ENCODE measurements at regions not wholly inside any gene's neighbourhood (a gene's known extent, or its start where the extent isn't known, plus 50 kb on each side); places are given as distances from the start of the nearest gene placed in this dataset.

DNA sequence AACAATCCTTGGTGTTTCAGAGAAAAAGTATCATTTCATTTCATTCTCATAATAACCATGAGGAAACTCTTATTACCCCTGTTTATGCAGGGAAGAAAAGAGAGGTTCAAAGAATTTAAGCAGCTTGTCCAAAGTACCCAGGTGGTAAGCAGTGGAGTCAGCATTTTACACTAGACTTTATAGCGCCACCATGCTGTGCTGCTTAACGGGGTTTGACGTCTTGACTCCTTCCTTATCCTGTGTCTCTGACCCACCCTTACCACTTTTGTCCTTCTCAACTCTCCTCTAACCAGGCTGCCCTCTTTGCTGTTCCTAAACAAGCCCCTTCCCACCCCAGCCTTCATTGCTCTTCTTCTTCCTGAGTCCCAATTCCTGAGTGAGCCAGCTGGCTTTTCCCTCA, 117.0 kb upstream of the AHR start:
- CTCF ChIA-PET = interaction anchor here (0.8 kb wide), 1 partner anchor 14 kb away, joined by 4 read pairs; no protein-coding TSS in a partner anchor
- intact Hi-C loops (cut with micrococcal nuclease) = no loop called here
- Mint-ChIP-seq H3K27me3 (ENCODE audit: low read depth) (no peaks in the 10 kb centered on the region), H3K36me3 (ENCODE audit: low read depth) (no peaks in the 10 kb centered on the region), H3K4me1 (ENCODE audit: low read depth) (peaks cover 10% of the 10 kb centered on the region), H3K4me3 (no peak overlapping the region), H3K9me3 (no peaks in the 10 kb centered on the region), H3K27ac (no peak overlapping the region)
- no peak for DNase-seq

DNA sequence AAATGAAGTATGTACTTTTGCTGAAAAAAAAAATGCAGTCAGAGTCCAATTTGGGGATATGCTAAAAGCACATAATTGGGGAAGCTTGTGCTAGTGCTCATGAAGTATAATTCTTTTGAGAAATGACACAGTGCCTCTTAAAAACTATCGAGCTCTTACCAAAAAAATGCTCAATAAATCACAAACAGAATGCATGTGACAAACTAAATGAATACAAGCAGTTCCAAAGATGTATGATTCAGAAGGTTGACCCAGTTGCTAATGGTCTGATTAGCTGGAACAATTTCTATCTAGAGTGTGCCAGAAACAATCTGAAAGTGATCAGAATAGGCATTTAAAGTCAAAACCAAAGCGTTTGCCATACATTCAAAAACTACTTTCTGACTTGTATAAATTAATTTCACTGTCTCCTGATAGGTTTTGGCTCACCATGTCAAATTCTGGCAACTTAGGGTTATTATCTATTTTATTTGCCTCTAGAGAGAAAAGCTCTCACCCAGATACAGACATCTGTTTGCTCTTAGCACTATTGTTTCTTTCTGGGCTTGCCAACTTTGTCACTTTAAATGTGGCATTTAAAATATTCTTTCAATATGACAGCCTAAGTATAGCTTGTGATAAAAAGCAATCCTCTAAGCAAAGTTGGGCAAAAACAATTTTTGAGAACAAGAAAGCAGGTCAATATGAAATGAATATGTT, 114.7 kb upstream of the AHR start:
- H3K4me3 Mint-ChIP-seq = no peak overlapping the region
- no peaks in the 10 kb centered on the region for H3K9me3 Mint-ChIP-seq
- CTCF ChIA-PET = interaction anchor here (0.7 to 1.0 kb wide), 2 partner anchors 121 to 619 kb away, joined by 3 read pairs; no protein-coding TSS in a partner anchor
- no peak for DNase-seq
- no peaks in the 10 kb centered on the region for H3K36me3 Mint-ChIP-seq (ENCODE audit: low read depth)
- intact Hi-C loops (cut with micrococcal nuclease) = loop anchor here (2.0 kb wide), 1 partner anchor 51 kb away; no protein-coding TSS in a partner anchor
- H3K27me3 Mint-ChIP-seq (ENCODE audit: low read depth) = no peaks in the 10 kb centered on the region
- no peak overlapping the region for H3K27ac Mint-ChIP-seq
- H3K4me1 Mint-ChIP-seq (ENCODE audit: low read depth) = peaks cover 14% of the 10 kb centered on the region

DNA sequence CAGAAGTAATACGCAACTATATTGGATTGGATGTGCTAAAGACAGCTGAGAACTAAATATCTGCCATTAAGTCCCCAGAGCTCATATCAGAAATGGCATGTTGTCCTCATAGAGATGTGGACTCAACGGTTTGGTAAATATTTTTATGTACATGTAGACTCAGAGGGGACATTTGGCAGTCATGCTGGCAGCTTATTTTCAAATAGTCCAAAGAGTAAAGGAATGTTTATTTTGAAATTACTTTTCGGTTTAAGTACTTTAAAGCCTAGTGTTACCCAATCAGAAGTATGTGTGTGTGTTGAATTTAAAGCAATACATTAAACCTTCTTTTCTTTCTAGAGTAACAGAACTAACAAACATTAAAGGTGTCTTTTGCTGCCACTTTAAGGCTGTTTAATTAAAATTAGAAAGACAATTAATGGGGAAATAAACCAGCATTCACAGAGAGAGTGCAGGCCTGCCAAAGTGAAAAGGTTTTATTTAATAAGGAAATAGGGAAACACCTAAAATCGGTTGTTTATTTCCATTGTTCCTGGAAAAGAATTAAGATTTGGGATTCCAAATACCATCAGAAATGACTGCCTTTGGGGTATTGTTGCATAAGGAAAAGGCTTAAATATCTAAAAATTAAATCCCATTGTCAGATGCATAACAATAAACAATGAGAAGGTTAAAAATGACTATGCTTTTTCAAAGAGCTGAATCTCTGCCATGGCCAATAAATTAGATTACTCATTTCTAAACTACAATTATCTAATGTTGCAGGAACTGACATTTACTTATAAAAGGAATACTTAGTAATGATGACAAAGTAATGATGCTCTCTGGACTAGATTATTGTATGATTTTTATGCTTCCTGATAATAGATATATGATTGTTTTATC, 113.4 kb upstream of the AHR start:
- no peaks in the 10 kb centered on the region for H3K27me3 Mint-ChIP-seq (ENCODE audit: low read depth)
- no peak overlapping the region for H3K27ac Mint-ChIP-seq
- no peaks in the 10 kb centered on the region for H3K9me3 Mint-ChIP-seq
- CTCF ChIA-PET = no interaction called here
- intact Hi-C loops (cut with micrococcal nuclease) = loop anchor here (1.0 to 2.0 kb wide), 2 partner anchors 26 to 50 kb away; no protein-coding TSS in a partner anchor
- no peak overlapping the region for H3K4me3 Mint-ChIP-seq
- no peak for DNase-seq
- H3K4me1 Mint-ChIP-seq (ENCODE audit: low read depth) = peaks cover 14% of the 10 kb centered on the region
- no peaks in the 10 kb centered on the region for H3K36me3 Mint-ChIP-seq (ENCODE audit: low read depth)

DNA sequence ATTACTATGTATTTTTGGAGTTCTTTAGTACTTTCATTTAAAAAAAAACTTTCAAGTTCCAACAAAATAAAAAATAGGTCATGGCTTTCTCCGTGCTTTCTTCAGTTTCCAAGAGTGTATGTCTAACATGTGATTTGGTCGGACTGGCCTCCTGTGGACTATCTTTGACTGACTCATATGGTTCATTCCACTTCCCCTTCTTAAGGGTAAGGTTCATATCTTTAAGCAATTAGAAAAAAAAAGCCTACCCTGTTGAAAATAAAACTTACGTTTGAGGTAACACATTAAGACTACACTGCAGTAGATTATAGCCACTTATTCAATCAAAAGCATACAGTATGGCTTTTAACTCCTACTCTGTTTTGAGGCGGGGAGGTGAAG, 112.8 kb upstream of the AHR start:
- DNase-seq = no peak
- intact Hi-C loops (cut with micrococcal nuclease) = loop anchor here (1.0 to 2.0 kb wide), 2 partner anchors 26 to 49 kb away; no protein-coding TSS in a partner anchor
- Mint-ChIP-seq H3K4me3 (no peak overlapping the region), H3K9me3 (no peaks in the 10 kb centered on the region), H3K27me3 (ENCODE audit: low read depth) (no peaks in the 10 kb centered on the region), H3K36me3 (ENCODE audit: low read depth) (no peaks in the 10 kb centered on the region), H3K4me1 (ENCODE audit: low read depth) (peaks cover 14% of the 10 kb centered on the region), H3K27ac (no peak overlapping the region)
- CTCF ChIA-PET = no interaction called here

DNA sequence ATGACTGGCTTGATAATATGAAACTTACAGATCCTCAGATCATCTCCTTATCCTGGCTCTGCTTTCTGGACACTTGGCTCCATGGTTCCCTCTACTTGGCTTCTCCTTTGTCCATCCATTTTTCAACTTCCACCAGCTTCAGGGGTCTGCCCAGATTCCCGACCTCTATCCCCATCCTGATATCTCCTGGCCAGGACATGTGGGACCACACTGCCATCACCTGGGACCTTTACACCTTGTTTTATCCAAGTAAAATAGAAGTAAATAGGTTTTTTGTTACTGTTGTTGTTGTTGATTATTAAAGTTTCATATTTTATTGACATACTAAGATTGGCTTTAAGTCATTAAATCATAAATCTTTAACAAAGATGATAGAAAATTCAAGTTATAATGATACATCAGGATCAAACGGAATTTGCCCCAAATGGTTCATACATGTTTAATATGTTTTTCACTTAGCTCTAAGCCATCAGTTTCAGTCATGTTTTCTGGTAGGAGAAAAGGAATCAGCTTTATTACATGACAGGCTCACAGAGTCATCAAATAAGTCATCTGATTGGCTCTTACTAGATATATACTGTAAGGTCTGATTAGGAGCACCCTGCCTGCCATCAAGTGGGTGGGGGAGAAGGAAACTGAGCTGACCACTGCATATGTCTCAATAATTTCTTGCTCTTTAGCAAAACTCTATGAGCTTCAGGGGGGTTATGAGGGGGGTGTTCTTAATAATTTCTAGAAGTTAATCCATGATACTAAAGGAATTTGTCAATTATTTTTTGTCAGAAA, 111.5 kb upstream of the AHR start:
- H3K27ac Mint-ChIP-seq = no peak overlapping the region
- no peak overlapping the region for H3K4me3 Mint-ChIP-seq
- no peaks in the 10 kb centered on the region for H3K9me3 Mint-ChIP-seq
- H3K4me1 Mint-ChIP-seq (ENCODE audit: low read depth) = peaks cover 14% of the 10 kb centered on the region
- no peak for DNase-seq
- no peaks in the 10 kb centered on the region for H3K27me3 Mint-ChIP-seq (ENCODE audit: low read depth)
- intact Hi-C loops (cut with micrococcal nuclease) = no loop called here
- CTCF ChIA-PET = interaction anchor here (1.2 kb wide), 1 partner anchor 114 kb away, joined by 5 read pairs; no protein-coding TSS in a partner anchor
- H3K36me3 Mint-ChIP-seq (ENCODE audit: low read depth) = no peaks in the 10 kb centered on the region

DNA sequence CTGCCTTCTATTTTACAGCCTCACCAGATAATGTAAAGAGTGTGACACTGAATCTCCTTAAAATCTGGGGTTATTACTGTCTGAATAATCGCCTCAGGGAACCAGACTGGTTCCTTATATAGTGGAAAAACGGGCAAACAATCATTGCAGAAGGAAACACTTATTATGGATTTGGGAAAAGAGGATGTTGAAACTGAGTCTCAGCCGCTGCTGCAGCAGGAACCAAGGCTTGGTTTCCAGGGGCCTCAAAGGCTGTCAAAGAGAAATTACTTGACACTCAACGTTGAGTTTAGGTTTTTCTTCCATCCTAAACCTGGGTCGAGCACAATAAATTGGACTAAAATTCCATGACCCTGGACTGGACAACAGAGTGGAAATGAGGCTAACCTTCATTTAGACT, 103.8 kb upstream of the AHR start:
- CTCF ChIA-PET = interaction anchor here (0.7 to 1.3 kb wide), 2 partner anchors 107 to 258 kb away, joined by 3 to 4 read pairs; no protein-coding TSS in a partner anchor
- intact Hi-C loops (cut with micrococcal nuclease) = no loop called here

DNA sequence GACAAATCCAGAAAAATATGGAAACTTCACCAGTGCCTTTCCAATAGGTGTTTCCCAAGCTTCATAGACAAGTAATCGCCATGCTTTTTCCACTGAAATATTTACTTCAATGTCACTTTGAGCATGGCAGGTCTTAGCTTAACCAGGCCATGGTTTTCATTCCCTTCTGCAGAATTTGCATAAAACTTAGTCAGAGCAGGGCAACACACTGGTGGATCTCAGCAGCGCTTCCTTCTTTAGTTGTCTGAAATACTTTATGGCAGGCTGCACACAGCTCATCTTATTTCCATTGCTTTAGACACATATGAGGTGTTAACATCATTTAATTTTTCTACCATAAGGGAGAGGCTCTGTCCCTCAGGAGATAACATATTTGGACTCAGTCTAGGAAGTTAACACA, 102.9 kb upstream of the AHR start:
- H3K27me3 Mint-ChIP-seq (ENCODE audit: low read depth) = peaks cover 5% of the 10 kb centered on the region
- intact Hi-C loops (cut with micrococcal nuclease) = no loop called here
- no peak overlapping the region for H3K4me3 Mint-ChIP-seq
- CTCF ChIA-PET = interaction anchor here (0.7 to 1.3 kb wide), 2 partner anchors 106 to 259 kb away, joined by 3 to 4 read pairs; no protein-coding TSS in a partner anchor
- H3K9me3 Mint-ChIP-seq = no peaks in the 10 kb centered on the region
- H3K36me3 Mint-ChIP-seq (ENCODE audit: low read depth) = no peaks in the 10 kb centered on the region
- H3K4me1 Mint-ChIP-seq (ENCODE audit: low read depth) = peaks cover 15% of the 10 kb centered on the region
- DNase-seq = no peak
- no peak overlapping the region for H3K27ac Mint-ChIP-seq

More for the DNA sequence above, 103.8 kb upstream of the AHR start:
- DNase-seq = no peak
- no peak overlapping the region for H3K27ac Mint-ChIP-seq
- H3K36me3 Mint-ChIP-seq (ENCODE audit: low read depth) = no peaks in the 10 kb centered on the region
- H3K4me3 Mint-ChIP-seq = no peak overlapping the region
- H3K27me3 Mint-ChIP-seq (ENCODE audit: low read depth) = peaks cover 5% of the 10 kb centered on the region
- H3K9me3 Mint-ChIP-seq = no peaks in the 10 kb centered on the region
- H3K4me1 Mint-ChIP-seq (ENCODE audit: low read depth) = peaks cover 15% of the 10 kb centered on the region

DNA sequence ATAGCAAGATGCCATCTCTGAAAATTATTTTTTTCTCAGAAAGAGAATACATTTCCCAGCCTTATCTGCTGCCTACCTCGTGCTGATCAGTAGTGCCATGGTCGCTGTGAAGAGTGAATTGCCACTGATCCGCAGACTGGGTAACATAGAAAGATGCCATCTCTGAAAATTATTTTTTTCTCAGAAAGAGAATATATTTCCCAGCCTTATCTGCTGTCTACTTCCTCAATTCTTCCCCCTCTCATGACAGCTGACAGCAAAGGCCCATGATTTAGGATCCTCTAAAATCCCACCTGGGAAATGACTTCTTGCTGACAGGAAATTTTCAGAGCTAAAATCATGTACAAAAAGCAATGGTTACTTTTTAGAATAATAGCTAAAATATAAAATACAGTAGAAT, 92.5 kb upstream of the AHR start:
- Mint-ChIP-seq H3K27ac (no peak overlapping the region), H3K4me3 (no peak overlapping the region), H3K27me3 (ENCODE audit: low read depth) (no peaks in the 10 kb centered on the region), H3K9me3 (no peaks in the 10 kb centered on the region), H3K4me1 (ENCODE audit: low read depth) (no peaks in the 10 kb centered on the region), H3K36me3 (ENCODE audit: low read depth) (no peaks in the 10 kb centered on the region)
- no peak for DNase-seq
- CTCF ChIA-PET = interaction anchor here (0.6 kb wide), 1 partner anchor 183 kb away, joined by 3 read pairs; no protein-coding TSS in a partner anchor
- intact Hi-C loops (cut with micrococcal nuclease) = no loop called here

DNA sequence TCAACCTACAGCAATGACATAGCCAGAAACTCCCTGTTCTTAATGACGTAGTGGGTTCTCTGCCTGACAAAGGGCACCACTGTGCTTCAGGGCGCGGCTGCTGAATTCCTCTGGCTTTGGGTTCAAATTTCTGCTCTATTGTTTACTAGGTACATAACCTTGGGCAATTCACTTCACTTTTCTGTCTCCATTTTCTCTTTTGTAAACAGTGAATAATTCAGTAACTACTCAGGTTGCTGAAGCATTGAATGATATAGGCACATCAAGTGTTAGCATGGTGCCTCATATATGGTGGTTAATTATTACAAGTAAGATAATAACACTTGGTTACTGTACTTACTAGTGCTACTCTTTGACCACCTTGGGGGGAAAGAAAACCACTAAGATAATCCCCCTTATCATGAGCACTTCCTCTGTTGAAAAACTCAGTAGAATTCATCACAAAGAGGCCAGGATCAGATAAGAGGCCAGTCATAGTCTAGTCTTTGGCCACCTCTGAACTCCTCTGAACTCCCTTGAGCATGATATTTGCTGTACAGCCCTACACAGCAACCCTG, 92.0 kb upstream of the AHR start:
- Mint-ChIP-seq H3K9me3 (no peaks in the 10 kb centered on the region), H3K36me3 (ENCODE audit: low read depth) (no peaks in the 10 kb centered on the region)

DNA sequence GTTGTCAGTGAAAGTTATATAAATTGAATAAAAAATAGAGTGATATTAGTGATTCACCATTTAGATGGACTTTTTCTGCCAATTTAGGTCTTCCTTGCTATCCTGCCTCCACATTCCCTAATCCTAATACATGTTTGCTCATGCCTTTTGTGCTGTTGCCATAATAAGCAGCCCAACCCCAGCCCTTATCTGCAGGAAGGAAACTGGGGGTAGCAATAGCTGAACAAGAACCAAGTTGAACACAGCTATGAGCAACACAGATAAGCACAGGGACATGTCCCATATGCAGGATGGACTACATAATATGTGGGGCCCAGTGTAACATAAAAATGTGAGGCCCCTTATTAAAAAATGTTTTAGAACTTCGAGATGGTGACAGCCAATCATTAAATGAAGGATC, 91.2 kb upstream of the AHR start:
- CTCF ChIA-PET = interaction anchor here (1.0 to 1.2 kb wide), 2 partner anchors 21 to 95 kb away, joined by 3 to 4 read pairs; no protein-coding TSS in a partner anchor
- Mint-ChIP-seq H3K36me3 (ENCODE audit: low read depth) (no peaks in the 10 kb centered on the region), H3K4me1 (ENCODE audit: low read depth) (no peaks in the 10 kb centered on the region), H3K4me3 (no peak overlapping the region), H3K27me3 (ENCODE audit: low read depth) (no peaks in the 10 kb centered on the region), H3K9me3 (no peaks in the 10 kb centered on the region), H3K27ac (no peak overlapping the region)
- DNase-seq = no peak
- intact Hi-C loops (cut with micrococcal nuclease) = no loop called here

More for the DNA sequence above, 92.0 kb upstream of the AHR start:
- no peak for DNase-seq
- no peaks in the 10 kb centered on the region for H3K4me1 Mint-ChIP-seq (ENCODE audit: low read depth)
- intact Hi-C loops (cut with micrococcal nuclease) = no loop called here
- H3K27ac Mint-ChIP-seq = no peak overlapping the region
- CTCF ChIA-PET = interaction anchor here (0.6 kb wide), 1 partner anchor 183 kb away, joined by 3 read pairs; no protein-coding TSS in a partner anchor
- no peaks in the 10 kb centered on the region for H3K27me3 Mint-ChIP-seq (ENCODE audit: low read depth)
- no peak overlapping the region for H3K4me3 Mint-ChIP-seq

DNA sequence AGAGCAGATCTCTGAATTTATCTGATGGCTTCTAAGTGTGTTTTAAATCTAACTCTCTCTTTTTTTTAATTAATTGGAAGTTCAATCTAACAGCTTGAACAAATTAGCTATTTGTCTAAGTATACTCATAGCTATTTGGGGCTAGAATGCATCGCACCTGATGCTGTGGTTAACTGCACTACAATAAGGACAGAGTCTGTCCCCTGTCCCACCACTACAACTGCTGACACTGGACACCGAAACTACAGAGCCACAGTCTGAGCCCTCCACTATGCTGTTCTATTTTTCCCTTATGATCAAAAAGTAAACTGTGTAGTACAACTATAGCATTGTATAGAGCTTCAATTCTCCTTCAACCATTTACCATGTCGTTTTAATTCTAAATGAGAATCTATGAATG, 89.4 kb upstream of the AHR start:
- Mint-ChIP-seq H3K4me3 (no peak overlapping the region), H3K9me3 (no peaks in the 10 kb centered on the region), H3K36me3 (ENCODE audit: low read depth) (no peaks in the 10 kb centered on the region), H3K27ac (no peak overlapping the region), H3K27me3 (ENCODE audit: low read depth) (no peaks in the 10 kb centered on the region), H3K4me1 (ENCODE audit: low read depth) (no peaks in the 10 kb centered on the region)
- intact Hi-C loops (cut with micrococcal nuclease) = no loop called here
- DNase-seq = no peak
- CTCF ChIA-PET = interaction anchor here (0.6 kb wide), 1 partner anchor 50 kb away, joined by 5 read pairs; no protein-coding TSS in a partner anchor
